Midbrain (tissue), 1 donor: ENCODE measurements at regions not wholly inside any gene's neighbourhood (a gene's known extent, or its start where the extent isn't known, plus 50 kb on each side); places are given as distances from the start of the nearest gene placed in this dataset.
"Not testable (repeated sequence)": the region's sequence is repeated elsewhere in the genome, so short reads cannot be mapped to it uniquely, and the experiment has no call there.

Source experiments
- DNase-seq: peaks from one replicate; lab custom pipeline; 2025; lab: John Stamatoyannopoulos, UW

- no peak for DNase-seq
Observed at GRCh38 chr9:78383130-78383529, 86.2 kb downstream of the PSAT1 start.

- DNase-seq = no peak
Observed at GRCh38 chr9:78386348-78386747, 89.4 kb downstream of the PSAT1 start.

- DNase-seq = no peak
Observed at GRCh38 chr9:78386773-78387172, 89.8 kb downstream of the PSAT1 start.

- DNase-seq = no peak
Observed at GRCh38 chr9:78393340-78393739, 96.4 kb downstream of the PSAT1 start.

GRCh38 chr9:78393932-78394331 is 97.0 kb downstream of the PSAT1 start:
- no peak for DNase-seq

GRCh38 chr9:78396087-78396486 is 99.2 kb downstream of the PSAT1 start:
- no peak for DNase-seq

- DNase-seq = no peak
Observed at GRCh38 chr9:78397045-78397444, 100.1 kb downstream of the PSAT1 start.

GRCh38 chr9:78397454-78397853 is 100.5 kb downstream of the PSAT1 start:
- no peak for DNase-seq

GRCh38 chr9:78399153-78399552 is 102.2 kb downstream of the PSAT1 start:
- DNase-seq = no peak

GRCh38 chr9:78400496-78400895 is 103.6 kb downstream of the PSAT1 start:
- no peak for DNase-seq

GRCh38 chr9:78405461-78405860 is 108.5 kb downstream of the PSAT1 start:
- no peak for DNase-seq

GRCh38 chr9:78406146-78406545 is 109.2 kb downstream of the PSAT1 start:
- no peak for DNase-seq

GRCh38 chr9:78406933-78407332 is 110.0 kb downstream of the PSAT1 start:
- no peak for DNase-seq

GRCh38 chr9:78407636-78408312 is 110.8 kb downstream of the PSAT1 start:
- no peak for DNase-seq

- no peak for DNase-seq
Observed at GRCh38 chr9:78408388-78408787, 111.5 kb downstream of the PSAT1 start.

GRCh38 chr9:78409928-78410510 is 113.1 kb downstream of the PSAT1 start:
- not testable (repeated sequence) for DNase-seq

GRCh38 chr9:78422309-78422708 is 125.4 kb downstream of the PSAT1 start:
- DNase-seq = no peak

- DNase-seq = no peak
Observed at GRCh38 chr9:78424299-78424698, 127.4 kb downstream of the PSAT1 start.

GRCh38 chr9:78428640-78429039 is 131.7 kb downstream of the PSAT1 start:
- DNase-seq = no peak

- DNase-seq = no peak
Observed at GRCh38 chr9:78430387-78430786, 133.5 kb downstream of the PSAT1 start.

GRCh38 chr9:78431039-78431438 is 134.1 kb downstream of the PSAT1 start:
- DNase-seq = not testable (repeated sequence)

GRCh38 chr9:78436873-78437272 is 139.9 kb downstream of the PSAT1 start:
- DNase-seq = no peak

GRCh38 chr9:78437296-78437695 is 140.4 kb downstream of the PSAT1 start:
- DNase-seq = no peak

GRCh38 chr9:78437806-78438205 is 140.9 kb downstream of the PSAT1 start:
- no peak for DNase-seq
